ENCODE measurements at regions not wholly inside any gene's neighbourhood (a gene's known extent, or its start where the extent isn't known, plus 50 kb on each side); places are given as distances from the start of the nearest gene placed in this dataset.

GRCh38 chr1:90558754-90559378 lies 158.2 kb downstream of the BARHL2 start:
- DNase-seq: no peak

GRCh38 chr1:90558126-90558525 lies 159.0 kb downstream of the BARHL2 start:
- DNase-seq: no peak

DNA sequence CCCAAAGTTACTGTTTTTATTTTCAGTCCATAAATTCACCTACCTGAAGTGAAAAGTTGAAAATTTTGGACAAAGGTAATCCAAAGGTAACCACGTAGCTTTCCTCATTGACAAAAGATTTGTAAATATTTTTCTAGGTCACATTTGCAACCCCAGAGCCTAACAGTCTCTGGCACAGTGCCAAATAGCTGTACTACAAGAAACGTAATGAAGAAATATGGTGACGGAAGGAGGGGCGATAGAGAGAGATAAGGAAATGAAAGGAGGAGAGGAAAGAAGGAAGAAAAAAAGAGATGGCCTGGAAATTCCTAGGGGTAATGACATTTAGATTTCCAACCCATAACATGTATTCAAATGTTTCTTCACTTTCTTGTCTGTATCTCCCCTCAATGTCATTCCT lies 159.4 kb downstream of the BARHL2 start:
- no peak for DNase-seq

DNA sequence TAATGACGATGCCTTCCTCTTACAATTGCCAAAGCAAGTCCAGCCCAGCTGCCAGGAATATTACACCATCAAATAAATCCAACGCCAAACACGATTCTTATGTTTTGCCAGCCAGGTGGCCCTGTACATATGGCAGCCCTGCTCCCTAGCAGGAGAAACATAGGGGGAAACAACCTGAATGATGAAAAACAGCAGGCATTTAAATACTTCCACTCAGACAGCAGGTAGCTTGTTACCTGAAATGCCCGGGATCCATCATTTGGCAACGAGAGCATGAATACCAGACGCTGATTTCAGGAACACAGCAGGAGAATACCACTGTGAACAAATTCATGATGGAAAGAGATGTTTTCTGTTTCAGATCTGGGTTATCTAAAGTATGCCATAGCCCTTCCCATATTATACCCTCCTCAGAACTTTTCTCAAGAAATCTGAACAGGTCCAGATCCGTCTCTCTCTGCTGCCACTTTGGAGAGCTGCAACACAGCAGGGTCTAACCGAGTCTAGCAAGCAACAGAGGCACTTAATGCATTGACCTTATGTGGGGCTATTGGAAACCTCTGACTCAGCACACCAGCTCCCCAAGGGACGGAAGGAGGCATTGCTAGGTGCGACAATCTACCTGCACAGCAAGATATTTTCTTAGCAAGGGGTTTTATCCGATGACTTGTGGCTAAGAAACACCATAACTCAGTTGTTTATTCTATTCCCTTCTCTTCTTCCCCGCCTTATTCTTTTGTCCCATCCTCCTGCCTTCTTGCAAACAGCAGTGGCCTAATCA lies 166.3 kb downstream of the BARHL2 start:
- DNase-seq: no peak

DNA sequence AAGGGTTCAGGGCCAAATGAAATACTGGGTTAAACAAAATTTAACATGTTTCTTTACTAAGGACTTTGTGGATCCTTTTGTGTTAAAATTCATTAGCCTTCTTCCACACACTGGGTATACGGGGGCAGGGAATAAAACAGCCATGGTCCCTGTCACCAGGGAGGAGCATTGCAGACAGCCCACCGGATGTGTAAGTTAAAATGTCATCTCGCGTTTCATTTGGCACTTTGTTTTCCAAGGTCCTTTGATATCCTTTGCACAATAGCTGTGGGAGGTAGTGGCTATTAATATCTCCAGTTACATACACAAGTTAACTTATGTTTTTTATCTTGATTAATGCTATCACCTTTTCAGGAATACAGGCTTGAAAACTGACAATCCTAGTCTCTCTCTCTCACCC lies 172.7 kb downstream of the BARHL2 start:
- no peak for DNase-seq

- DNase-seq: no peak
Observed at GRCh38 chr1:90537606-90538362, 179.3 kb downstream of the BARHL2 start.

GRCh38 chr1:90534663-90535295 lies 182.3 kb downstream of the BARHL2 start:
- no peak for DNase-seq

DNA sequence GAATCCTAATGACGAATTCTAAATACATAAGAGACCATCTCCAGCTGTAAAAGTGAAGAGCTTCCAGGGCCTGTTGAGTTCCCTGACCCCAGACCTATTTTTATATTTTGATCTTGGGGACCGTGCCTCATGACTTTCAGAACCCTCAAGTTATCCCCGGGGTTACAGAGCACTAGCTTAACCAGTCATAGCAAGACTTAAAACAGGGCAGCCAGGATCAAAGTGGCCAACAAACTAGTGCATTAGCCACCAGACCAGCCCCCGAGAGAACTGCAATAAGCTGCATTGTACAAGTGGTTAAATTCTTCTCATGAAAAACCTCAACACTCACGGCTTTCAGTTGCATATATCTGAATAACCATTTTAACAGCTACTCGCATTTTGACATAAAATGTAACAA lies 183.0 kb downstream of the BARHL2 start:
- DNase-seq: no peak

DNA sequence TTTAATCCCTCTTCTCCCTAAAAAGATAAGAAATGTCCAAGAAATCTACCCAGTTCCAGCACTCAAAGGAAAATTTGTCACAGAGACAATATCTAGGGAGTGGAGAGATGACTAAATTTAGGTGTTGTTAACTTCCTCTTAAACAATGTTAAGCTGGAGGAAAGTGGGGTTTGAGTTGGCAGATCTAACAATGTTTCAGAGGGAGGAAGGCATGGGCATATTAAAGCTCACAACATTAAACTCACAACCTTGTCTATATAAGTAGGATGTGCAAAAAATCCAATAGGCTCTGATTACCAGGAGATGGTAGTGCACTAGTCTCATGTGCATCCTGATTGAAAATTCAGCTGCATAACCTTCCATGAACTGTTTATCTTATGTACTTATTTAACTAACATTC lies 190.1 kb downstream of the BARHL2 start:
- DNase-seq: no peak

DNA sequence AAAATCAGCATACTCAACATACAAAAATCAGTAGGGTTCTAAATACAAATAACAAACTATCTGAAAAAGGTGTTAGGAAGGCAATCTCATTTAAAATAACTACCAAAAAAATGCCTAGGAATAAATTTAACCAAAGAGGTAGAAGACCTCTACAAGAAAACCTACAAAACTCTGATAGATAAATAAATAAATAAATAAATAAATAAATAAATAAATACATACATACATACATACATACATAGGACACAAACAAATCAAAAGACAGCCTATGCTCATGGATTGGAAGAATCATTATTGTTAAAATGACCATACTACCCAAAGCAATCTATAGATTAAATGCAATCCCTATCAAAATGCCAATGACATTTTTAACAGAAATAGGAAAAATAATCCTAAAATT lies 194.7 kb downstream of the BARHL2 start:
- DNase-seq: no peak

DNA sequence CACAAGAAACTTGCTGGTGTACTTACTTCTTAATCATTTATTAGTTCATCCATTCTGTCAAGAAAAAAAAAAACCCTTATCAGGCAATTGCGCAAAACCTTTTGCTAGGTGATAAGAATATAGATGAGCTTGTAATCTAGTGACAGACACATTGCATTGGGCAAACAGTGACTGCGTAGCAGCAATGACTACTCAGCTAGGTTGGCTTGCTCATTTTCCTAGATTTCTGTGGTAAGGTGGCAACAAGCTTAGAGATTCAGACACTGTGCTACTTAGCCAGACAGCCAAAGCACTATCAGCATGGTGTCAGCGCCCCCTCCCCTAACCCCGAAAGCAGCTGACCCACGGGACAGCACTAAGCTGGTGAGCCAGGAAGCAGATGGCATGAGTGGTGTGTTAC lies 203.1 kb downstream of the BARHL2 start:
- no peak for DNase-seq

DNA sequence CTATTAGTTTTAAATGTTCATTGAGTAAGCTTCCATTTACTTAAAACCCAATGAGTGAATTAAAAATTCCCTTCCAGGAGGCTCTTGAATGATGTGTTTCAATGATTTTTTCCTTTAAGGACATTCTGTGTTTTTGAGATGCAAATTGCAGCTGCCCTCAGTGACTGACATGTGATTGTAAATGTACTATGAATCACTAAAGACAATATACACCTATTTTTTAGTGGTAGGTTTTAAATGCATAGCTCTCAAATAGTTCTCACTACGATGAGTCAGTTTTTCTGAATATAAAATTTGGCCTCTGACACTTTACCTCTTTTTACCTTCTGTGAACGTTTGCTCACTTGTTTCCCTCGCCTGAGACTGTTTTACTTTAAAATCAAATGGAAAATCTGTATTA lies 204.7 kb downstream of the BARHL2 start:
- DNase-seq: no peak

- no peak for DNase-seq
Observed at GRCh38 chr1:90510143-90510542, 207.0 kb downstream of the BARHL2 start.

DNA sequence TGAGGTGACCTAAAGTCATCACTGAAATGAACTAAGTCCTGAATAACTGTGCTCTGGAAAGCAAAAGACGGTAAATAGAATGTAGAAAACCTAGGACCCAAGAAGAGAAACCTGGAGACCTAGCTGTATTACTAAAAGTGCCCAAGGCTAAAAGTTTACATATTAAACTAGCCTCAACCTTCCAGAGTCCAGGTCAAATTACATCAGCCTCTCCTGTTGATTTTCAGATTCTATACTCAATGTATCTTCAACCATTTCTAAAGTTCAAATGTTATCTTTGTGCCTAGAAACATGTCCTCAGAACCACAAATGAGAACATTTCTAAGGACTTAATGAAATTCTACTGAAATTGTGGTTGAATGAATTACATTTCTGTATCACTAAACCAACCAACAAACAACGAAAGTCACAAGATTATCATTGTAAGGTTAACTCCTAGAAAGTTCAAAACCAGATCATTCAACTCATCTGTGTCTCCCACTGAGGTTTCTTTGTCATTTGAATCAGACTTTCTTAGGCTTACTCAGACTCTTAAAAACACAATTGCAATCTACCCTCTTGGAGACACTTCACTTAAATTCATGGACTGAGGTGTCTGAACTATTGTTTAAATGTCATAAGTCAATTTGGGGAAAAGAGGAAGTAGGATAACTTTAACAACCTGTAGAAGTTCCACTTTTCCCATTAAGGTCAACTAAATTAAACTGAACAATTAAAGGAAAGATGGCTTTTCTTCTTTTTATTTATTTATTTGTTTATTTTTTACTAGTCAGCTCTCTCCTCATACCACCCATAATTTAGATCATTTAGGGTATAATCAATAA lies 207.7 kb downstream of the BARHL2 start:
- DNase-seq: no peak

DNA sequence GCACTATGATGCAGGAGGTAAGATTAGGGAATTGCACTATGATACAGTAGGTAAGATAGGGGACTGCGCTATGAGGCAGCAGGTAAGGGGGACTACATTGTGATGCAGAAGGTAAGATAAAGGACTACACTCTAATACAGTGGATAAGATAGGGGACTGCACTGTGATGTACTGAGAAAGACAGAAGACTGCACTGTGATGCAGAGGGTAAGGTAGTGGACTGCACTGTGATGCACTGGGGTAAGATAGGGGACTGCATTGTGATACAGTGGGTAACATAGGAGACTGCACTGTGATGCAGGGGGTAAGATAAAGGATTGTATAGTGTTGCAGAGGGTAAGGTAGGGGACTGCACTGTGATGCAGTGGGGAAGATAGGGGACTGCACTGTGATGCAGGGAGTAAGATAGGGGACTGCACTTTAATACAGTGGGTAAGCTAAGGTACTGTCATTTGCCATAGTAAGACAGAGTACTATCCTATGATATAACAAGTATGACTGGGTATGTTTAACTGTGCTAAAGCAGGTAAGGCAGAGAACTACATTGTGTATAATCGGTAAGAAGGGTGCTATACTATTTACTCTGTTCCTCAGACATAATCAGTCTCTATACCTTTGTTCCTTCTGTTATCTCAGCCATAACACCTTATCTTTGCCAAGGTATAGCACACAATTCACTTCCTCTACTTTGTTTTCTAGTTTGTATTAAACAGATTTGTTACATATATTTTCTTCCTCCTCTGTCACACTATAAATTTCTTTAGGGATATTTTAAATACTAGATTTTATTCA lies 208.5 kb downstream of the BARHL2 start:
- no peak for DNase-seq

- no peak for DNase-seq
Observed at GRCh38 chr1:90507173-90507572, 209.9 kb downstream of the BARHL2 start.

DNA sequence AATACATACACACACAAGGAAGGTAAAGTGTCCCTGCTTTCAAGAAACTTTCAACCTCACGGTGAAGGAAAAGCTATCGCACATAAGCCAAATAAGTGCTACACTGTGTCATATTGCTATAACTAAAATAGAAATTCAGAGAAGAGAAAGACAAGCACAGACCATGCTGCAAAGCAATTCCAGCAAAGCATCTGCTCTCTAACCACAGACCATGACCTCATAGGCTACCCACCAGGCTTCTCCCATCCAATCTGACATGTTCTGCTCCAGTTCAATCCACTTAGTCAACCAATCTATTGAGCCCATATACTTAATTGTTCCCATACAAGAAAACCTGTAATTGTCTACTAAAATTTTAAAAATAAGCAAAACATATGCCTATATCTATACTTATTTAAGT lies 211.3 kb downstream of the BARHL2 start:
- no peak for DNase-seq

GRCh38 chr1:90504509-90504908 lies 212.6 kb downstream of the BARHL2 start:
- DNase-seq: no peak

- DNase-seq: no peak
Observed at GRCh38 chr1:90502696-90503095, 214.4 kb downstream of the BARHL2 start.

GRCh38 chr1:90502194-90502593 lies 214.9 kb downstream of the BARHL2 start:
- no peak for DNase-seq

DNA sequence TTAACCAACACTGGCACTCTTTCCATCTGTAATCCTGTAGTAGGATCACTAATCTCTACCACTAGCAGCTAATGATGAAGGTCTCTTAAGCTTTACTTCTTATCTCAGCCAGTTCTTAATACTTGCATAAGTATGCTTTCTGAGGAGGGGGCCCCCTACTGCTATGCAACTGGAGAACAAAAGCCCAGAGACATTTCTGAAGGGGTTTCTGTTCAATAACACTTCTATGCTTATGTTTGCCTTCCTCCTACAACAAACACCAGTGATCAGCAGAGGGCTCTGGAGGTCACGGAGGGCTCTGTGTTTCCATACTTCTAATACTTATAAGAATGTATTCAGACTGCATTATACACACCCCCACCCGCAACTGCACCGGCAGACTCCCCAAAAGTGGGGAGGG lies 215.8 kb downstream of the BARHL2 start:
- DNase-seq: no peak

GRCh38 chr1:90494748-90495282 lies 222.3 kb downstream of the BARHL2 start:
- no peak for DNase-seq
